ENCODE measurements at regions not wholly inside any gene's neighbourhood (a gene's known extent, or its start where the extent isn't known, plus 50 kb on each side); places are given as distances from the start of the nearest gene placed in this dataset.

- DNase-seq = no peak
Observed at GRCh38 chr5:21159510-21160059, 1171.6 kb upstream of the CDH18 start.

GRCh38 chr5:21154526-21154925 lies 1166.5 kb upstream of the CDH18 start:
- no peak for DNase-seq

GRCh38 chr5:21152611-21153010 lies 1164.6 kb upstream of the CDH18 start:
- no peak for DNase-seq

GRCh38 chr5:21145376-21145775 lies 1157.4 kb upstream of the CDH18 start:
- DNase-seq = no peak

GRCh38 chr5:21143686-21144085 lies 1155.7 kb upstream of the CDH18 start:
- DNase-seq = no peak

- no peak for DNase-seq
Observed at GRCh38 chr5:21142791-21143190, 1154.8 kb upstream of the CDH18 start.

GRCh38 chr5:21140987-21141386 lies 1153.0 kb upstream of the CDH18 start:
- DNase-seq = no peak

- no peak for DNase-seq
Observed at GRCh38 chr5:21126236-21126635, 1138.2 kb upstream of the CDH18 start.

GRCh38 chr5:21125238-21125983 lies 1137.4 kb upstream of the CDH18 start:
- no peak for DNase-seq

GRCh38 chr5:21121213-21121612 lies 1133.2 kb upstream of the CDH18 start:
- no peak for DNase-seq

GRCh38 chr5:21097661-21098060 lies 1109.7 kb upstream of the CDH18 start:
- no peak for DNase-seq

GRCh38 chr5:21094619-21095018 lies 1106.6 kb upstream of the CDH18 start:
- DNase-seq = no peak

- DNase-seq = no peak
Observed at GRCh38 chr5:21087766-21088165, 1099.8 kb upstream of the CDH18 start.

- DNase-seq = no peak
Observed at GRCh38 chr5:21085791-21086190, 1097.8 kb upstream of the CDH18 start.

GRCh38 chr5:21071986-21072385 lies 1084.0 kb upstream of the CDH18 start:
- no peak for DNase-seq

GRCh38 chr5:21071421-21071820 lies 1083.4 kb upstream of the CDH18 start:
- no peak for DNase-seq

- no peak for DNase-seq
Observed at GRCh38 chr5:21070858-21071257, 1082.9 kb upstream of the CDH18 start.

- no peak for DNase-seq
Observed at GRCh38 chr5:21067724-21068123, 1079.7 kb upstream of the CDH18 start.

GRCh38 chr5:21063146-21063545 lies 1075.1 kb upstream of the CDH18 start:
- DNase-seq = no peak

GRCh38 chr5:21058289-21058688 lies 1070.3 kb upstream of the CDH18 start:
- no peak for DNase-seq

- DNase-seq = no peak
Observed at GRCh38 chr5:21051945-21052344, 1063.9 kb upstream of the CDH18 start.

GRCh38 chr5:21049901-21050300 lies 1061.9 kb upstream of the CDH18 start:
- no peak for DNase-seq

GRCh38 chr5:21030981-21031380 lies 1043.0 kb upstream of the CDH18 start:
- no peak for DNase-seq

GRCh38 chr5:21024966-21025365 lies 1037.0 kb upstream of the CDH18 start:
- no peak for DNase-seq

- DNase-seq = no peak
Observed at GRCh38 chr5:21013237-21013636, 1025.2 kb upstream of the CDH18 start.
